HEK293 (cell line): ENCODE measurements at regions not wholly inside any gene's neighbourhood (a gene's known extent, or its start where the extent isn't known, plus 50 kb on each side); places are given as distances from the start of the nearest gene placed in this dataset.

Source experiments
- CTCF ChIA-PET: fragments of 350-600 bp; formaldehyde crosslinking; extraction: SDS; loops from one replicate; lab custom pipeline; 2021; ENCODE audit warnings: antibody characterized with exemption; lab: Yijun Ruan, JAX
- POLR2A ChIA-PET: fragments of 300-600 bp; formaldehyde crosslinking; extraction: SDS; loops from one replicate; lab custom pipeline; 2020; ENCODE audit warnings: antibody characterized with exemption, inconsistent platforms; lab: Yijun Ruan, JAX
- H3K27ac ChIP-seq: fragments of 200-500 bp; sonication (Bioruptor generic); 2 replicates; pipeline ENCODE4 v1.5.1; 2014; ENCODE audit warnings: low read depth, low read length, control low read depth, inconsistent platforms; ENCODE audit errors: extremely low read depth
- H3K36me3 ChIP-seq, 2 experiments: fragments of 200-500 bp in 1 of 2; sonication (Bioruptor generic) in 1 of 2; 1 replicate in 1 of 2; 2 replicates in 1 of 2; pipeline ENCODE4 v1.5.1; 2014 to 2017; ENCODE audit warnings: inconsistent platforms in 2 of 2, low read length in 2 of 2; ENCODE audit not compliant: control insufficient read depth in 2 of 2, insufficient read depth in 1 of 2
- H3K4me1 ChIP-seq: fragments of 200-500 bp; sonication (Bioruptor generic); 2 replicates; pipeline ENCODE4 v1.5.1; 2014; ENCODE audit warnings: mild to moderate bottlenecking, low read length, inconsistent platforms; ENCODE audit not compliant: control insufficient read depth, insufficient read depth
- H3K4me3 ChIP-seq: 2 replicates; pipeline ENCODE4 v1.5.1; 2011; ENCODE audit warnings: low read depth, mild to moderate bottlenecking, control low read depth, low read length, moderate library complexity
- H3K9me3 ChIP-seq: fragments of 200-500 bp; sonication (Bioruptor generic); 2 replicates; pipeline ENCODE4 v1.5.1; 2014; ENCODE audit warnings: low read depth, low read length, inconsistent platforms; ENCODE audit not compliant: control insufficient read depth, insufficient read depth
- PRDM10 ChIP-seq: fragments of 450-650 bp; formaldehyde crosslinking; IDR thresholded peaks from 2 replicates; pipeline ENCODE4 v1.5.1; 2016; ENCODE audit warnings: missing biosample characterization, missing genetic modification characterization
- REST ChIP-seq: fragments of 450-650 bp; formaldehyde crosslinking; IDR thresholded peaks from 2 replicates; pipeline ENCODE4 v1.5.1; 2016; ENCODE audit warnings: missing biosample characterization, missing genetic modification characterization
- ZBTB17 ChIP-seq: fragments of 450-650 bp; formaldehyde crosslinking; IDR thresholded peaks from 2 replicates; pipeline ENCODE4 v1.5.1; 2016; ENCODE audit warnings: missing biosample characterization, missing genetic modification characterization
- ZBTB48 ChIP-seq: fragments of 450-650 bp; formaldehyde crosslinking; IDR thresholded peaks from 2 replicates; pipeline ENCODE4 v1.5.1; 2016; ENCODE audit warnings: missing biosample characterization, missing genetic modification characterization
- ZBTB7A ChIP-seq: fragments of 450-650 bp; formaldehyde crosslinking; IDR thresholded peaks from 2 replicates; pipeline ENCODE4 v1.5.1; 2016; ENCODE audit warnings: low read depth, missing biosample characterization, missing genetic modification characterization
- ZNF175 ChIP-seq: fragments of 450-650 bp; formaldehyde crosslinking; IDR thresholded peaks from 2 replicates; pipeline ENCODE4 v1.5.1; 2016; ENCODE audit warnings: missing biosample characterization, missing genetic modification characterization
- ZNF18 ChIP-seq: fragments of 450-650 bp; formaldehyde crosslinking; IDR thresholded peaks from 2 replicates; pipeline ENCODE4 v1.5.1; 2016; ENCODE audit warnings: missing biosample characterization, missing genetic modification characterization
- ZNF214 ChIP-seq: fragments of 450-650 bp; formaldehyde crosslinking; IDR thresholded peaks from 2 replicates; pipeline ENCODE4 v1.5.1; 2017; ENCODE audit warnings: missing biosample characterization, mild to moderate bottlenecking, missing genetic modification characterization, borderline replicate concordance
- ZNF23 ChIP-seq: fragments of 450-650 bp; formaldehyde crosslinking; IDR thresholded peaks from 2 replicates; pipeline ENCODE4 v1.5.1; 2016; ENCODE audit warnings: missing biosample characterization, missing genetic modification characterization, borderline replicate concordance
- ZNF600 ChIP-seq: fragments of 450-650 bp; formaldehyde crosslinking; IDR thresholded peaks from 2 replicates; pipeline ENCODE4 v1.5.1; 2016; ENCODE audit warnings: missing biosample characterization, missing genetic modification characterization
- ZNF664 ChIP-seq: fragments of 450-650 bp; formaldehyde crosslinking; IDR thresholded peaks from 2 replicates; pipeline ENCODE4 v1.5.1; 2016; ENCODE audit warnings: missing biosample characterization, missing genetic modification characterization
- ZNF692 ChIP-seq: fragments of 450-650 bp; formaldehyde crosslinking; IDR thresholded peaks from 2 replicates; pipeline ENCODE4 v1.5.1; 2016; ENCODE audit warnings: missing biosample characterization, missing genetic modification characterization
- ZNF707 ChIP-seq: fragments of 450-650 bp; formaldehyde crosslinking; IDR thresholded peaks from 2 replicates; pipeline ENCODE4 v1.5.1; 2016; ENCODE audit warnings: missing biosample characterization, missing genetic modification characterization
- ZNF777 ChIP-seq: fragments of 450-650 bp; formaldehyde crosslinking; IDR thresholded peaks from 2 replicates; pipeline ENCODE4 v1.5.1; 2017; ENCODE audit warnings: missing biosample characterization, missing genetic modification characterization, borderline replicate concordance
- ZNF791 ChIP-seq: fragments of 450-650 bp; formaldehyde crosslinking; IDR thresholded peaks from 2 replicates; pipeline ENCODE4 v1.5.1; 2016; ENCODE audit warnings: missing biosample characterization, missing genetic modification characterization

- CTCF ChIA-PET, result no interaction called here
Measured at GRCh38 chr14:79997509-79998208, 213.6 kb downstream of the DIO2 start.

More at GRCh38 chr14:79997509-79998208, 213.6 kb downstream of the DIO2 start:
- no peaks in the 10 kb centered on the region for H3K4me1 ChIP-seq
- H3K27ac ChIP-seq, result no peak overlapping the region
- POLR2A ChIA-PET, result no interaction called here
- H3K9me3 ChIP-seq, result no peaks in the 10 kb centered on the region
- TF ChIP-seq ZNF18 (no peak), PRDM10 (tag by site-specific recombination) (no peak), ZBTB48 (no peak), ZNF692 (tag by site-specific recombination) (no peak), ZBTB7A (no peak), REST (tag by site-specific recombination) (no peak), ZNF791 (tag by site-specific recombination) (no peak), ZNF600 (no peak), ZNF664 (tag by site-specific recombination) (no peak), ZNF777 (tag by site-specific recombination) (no peak), ZNF707 (tag by site-specific recombination) (no peak), ZNF175 (no peak), ZNF214 (tag by site-specific recombination) (no peak), ZBTB17 (tag by site-specific recombination) (no peak), ZNF23 (tag by site-specific recombination) (no peak)
- no peak overlapping the region for H3K4me3 ChIP-seq
- H3K36me3 ChIP-seq, result no peaks in the 10 kb centered on the region
